Body of pancreas (tissue), 4 donors: ENCODE measurements at regions not wholly inside any gene's neighbourhood (a gene's known extent, or its start where the extent isn't known, plus 50 kb on each side); places are given as distances from the start of the nearest gene placed in this dataset.
A peak's percentile ranks its signal among the peaks of the same experiment; 100 is the strongest.

ENCODE experiments used
- ATAC-seq: fragments of 150-250 bp; one replicate; pipeline ENCODE4 v1.9.1; 2016
- DNase-seq, 4 donors: peaks; one replicate each; pipeline ENCODE4 v3.0.0-alpha.2; 2019
- H3K27ac ChIP-seq, 4 donors: fragments of 200-600 bp; sonication (generic); 1 replicate in 3 of 4; 2 replicates in 1 of 4; pipeline versions ENCODE4 v1.5.1 to v1.6.1; 2016 to 2019; ENCODE audit warnings: mild to moderate bottlenecking in 1 of 4, mixed read lengths in 1 of 4, moderate library complexity in 1 of 4
- H3K27me3 ChIP-seq, 2 donors: fragments of 200-600 bp; sonication (generic); one replicate each; pipeline ENCODE4 v1.6.0; 2016; ENCODE audit warnings: mild to moderate bottlenecking in 1 of 2
- H3K36me3 ChIP-seq, 2 donors: fragments of 200-600 bp; sonication (generic); replicated peaks in 1 of 2; 2 replicates each; pipeline ENCODE4 v1.5.1; 2016; ENCODE audit warnings: low read depth in 2 of 2; ENCODE audit not compliant: insufficient read depth in 1 of 2
- H3K4me1 ChIP-seq: fragments of 200-600 bp; sonication (generic); one replicate; pipeline ENCODE4 v1.6.0; 2016
- H3K4me3 ChIP-seq, 2 donors: fragments of 200-600 bp; sonication (generic); 1 replicate in 1 of 2; 2 replicates in 1 of 2; pipeline ENCODE4 v1.5.1; 2016 to 2019
- H3K9me3 ChIP-seq, 3 donors: fragments of 200-600 bp; sonication (generic); 1 replicate in 2 of 3; 2 replicates in 1 of 3; pipeline ENCODE4 v1.5.1; 2016
- CTCF ChIP-seq, 7 experiments: fragments of 450-650 bp in 4 of 7; fragments of 200-600 bp in 3 of 7; sonication (generic) in 3 of 7; IDR thresholded peaks; one replicate each; pipeline ENCODE4 v1.5.1; 2016 to 2019; ENCODE audit warnings: antibody characterized with exemption in 7 of 7
- POLR2A ChIP-seq, 3 donors: fragments of 450-650 bp; IDR thresholded peaks; one replicate each; pipeline ENCODE4 v1.6.1; 2016; ENCODE audit warnings: antibody characterized with exemption in 3 of 3, mild to moderate bottlenecking in 2 of 3
- WGBS, 2 donors: methylation state at CpG; one replicate each; pipeline ENCODE4 v1.1.5; 2017; 5-methylcytosine and 5-hydroxymethylcytosine counted together
- intact Hi-C: fragments of 100-400 bp; cut with DNase I; formaldehyde crosslinking; loops from one replicate; pipeline ENCODE4 v1.15.1; 2023

DNA sequence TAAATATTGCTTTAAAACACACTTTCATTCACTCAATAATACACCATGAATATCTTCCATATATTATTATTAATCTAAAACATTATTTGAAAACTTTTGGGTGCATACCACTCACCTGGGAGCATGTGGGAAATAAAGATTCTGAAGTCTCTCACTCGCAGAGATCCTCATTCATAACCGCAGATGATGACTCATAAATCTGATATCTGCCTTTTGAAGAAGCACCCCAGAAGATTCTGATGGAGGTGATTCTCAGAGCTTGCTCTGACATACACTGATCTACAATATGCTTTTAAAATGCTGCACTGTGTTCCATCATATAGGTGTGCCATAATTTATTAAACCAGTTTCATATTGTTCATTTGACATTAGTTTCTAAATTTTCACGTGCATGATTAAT, 135.0 kb upstream of the SGK1 start:
- Histone ChIP-seq H3K27ac (no peak overlapping the region), H3K4me3 (no peak overlapping the region), H3K4me1 (peaks cover 50% of the 10 kb centered on the region), H3K36me3 (no peaks in the 10 kb centered on the region), H3K27me3 (no peaks in the 10 kb centered on the region), H3K9me3 (no peaks in the 10 kb centered on the region)
- no peak for TF ChIP-seq CTCF (IDR thresholded peaks at IDR 0.05)
- TF ChIP-seq POLR2A (IDR thresholded peaks at IDR 0.05) = no peak
- intact Hi-C loops = no loop called here
- no peak for ATAC-seq
- WGBS, 2 donors = 71 to 77% methylated on average over 3 of the region's 3 CpGs
- DNase-seq = no peak

GRCh38 chr6:134451529-134451928, 133.6 kb upstream of the SGK1 start:
- TF ChIP-seq POLR2A (IDR thresholded peaks at IDR 0.05) (no peak), CTCF (IDR thresholded peaks at IDR 0.05) (no peak)
- no peaks in the 10 kb centered on the region for H3K9me3 ChIP-seq
- ATAC-seq (no peak), DNase-seq (no peak)
- H3K27ac ChIP-seq = no peak overlapping the region
- H3K4me3 ChIP-seq = no peak overlapping the region
- no peaks in the 10 kb centered on the region for H3K27me3 ChIP-seq
- 75 to 100% methylated on average over 1 of the region's 1 CpG for WGBS, 2 donors
- H3K4me1 ChIP-seq = peaks cover 63% of the 10 kb centered on the region
- intact Hi-C loops = no loop called here
- H3K36me3 ChIP-seq = no peaks in the 10 kb centered on the region

DNA sequence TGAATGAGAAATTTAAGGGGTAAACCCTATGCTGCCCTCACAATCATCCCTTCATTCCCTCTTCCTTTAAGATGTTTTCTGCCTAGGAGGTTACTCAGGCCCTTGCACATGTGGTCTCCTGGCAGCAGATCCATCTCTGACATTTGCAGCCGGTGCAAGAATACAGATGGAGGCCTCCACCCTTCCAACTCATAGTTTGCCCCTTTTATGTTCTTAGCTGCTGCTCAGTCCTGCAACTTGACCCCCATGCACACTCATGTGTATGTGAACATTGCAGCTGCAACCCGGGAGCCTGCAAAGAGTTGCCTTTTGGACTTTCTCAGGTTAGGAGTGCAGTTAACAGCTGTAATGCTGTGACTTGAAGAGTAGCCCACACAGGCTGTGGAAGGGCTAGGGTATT, 131.9 kb upstream of the SGK1 start:
- TF ChIP-seq CTCF (IDR thresholded peaks at IDR 0.05) = no peak
- no peak for TF ChIP-seq POLR2A (IDR thresholded peaks at IDR 0.05)
- Histone ChIP-seq H3K36me3 (no peaks in the 10 kb centered on the region), H3K9me3 (no peaks in the 10 kb centered on the region), H3K27me3 (no peaks in the 10 kb centered on the region), H3K27ac (peak overlapping the region; percentile 27 to 50 (median 42)), H3K4me3 (no peak overlapping the region), H3K4me1 (peaks cover 72% of the 10 kb centered on the region)
- DNase-seq = peak in 3 of 4 donors; percentile 48 to 64 (median 48)
- ATAC-seq = no peak
- intact Hi-C loops = no loop called here
- 27 to 35% methylated on average over 2 of the region's 2 CpGs for WGBS, 2 donors

DNA sequence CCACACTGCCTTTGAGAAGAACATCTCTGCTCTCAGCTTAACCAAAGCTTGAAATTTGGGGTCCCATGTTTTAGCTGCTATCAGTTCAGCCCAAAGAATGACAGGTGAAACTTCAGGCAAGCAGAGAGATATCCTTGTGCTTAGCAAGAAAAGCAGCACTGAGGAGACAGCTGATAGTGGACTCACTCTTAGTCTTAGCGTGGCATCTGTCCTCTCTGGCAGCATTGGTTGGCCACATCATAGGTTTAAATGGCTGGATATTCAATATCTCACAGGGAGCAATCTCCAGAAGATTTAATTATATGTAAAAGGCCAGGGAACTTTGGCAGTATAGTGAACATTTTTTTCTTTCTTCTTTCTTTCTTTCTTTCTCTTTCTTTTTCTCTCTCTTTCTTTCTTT, 131.1 kb upstream of the SGK1 start:
- 65 to 75% methylated on average over 1 of the region's 1 CpG for WGBS, 2 donors
- Histone ChIP-seq H3K27me3 (no peaks in the 10 kb centered on the region), H3K4me3 (no peak overlapping the region), H3K9me3 (no peaks in the 10 kb centered on the region), H3K27ac (peak overlapping the region in 3 of 4 donors; percentile 3 to 51 (median 43)), H3K36me3 (no peaks in the 10 kb centered on the region), H3K4me1 (peaks cover 64% of the 10 kb centered on the region)
- DNase-seq (no peak), ATAC-seq (no peak)
- no peak for TF ChIP-seq CTCF (IDR thresholded peaks at IDR 0.05)
- no peak for TF ChIP-seq POLR2A (IDR thresholded peaks at IDR 0.05)
- intact Hi-C loops = no loop called here

GRCh38 chr6:134447883-134448387, 130.0 kb upstream of the SGK1 start:
- Histone ChIP-seq H3K9me3 (no peaks in the 10 kb centered on the region), H3K36me3 (no peaks in the 10 kb centered on the region), H3K4me3 (no peak overlapping the region), H3K27me3 (no peaks in the 10 kb centered on the region), H3K4me1 (peaks cover 55% of the 10 kb centered on the region), H3K27ac (peak overlapping the region; percentile 12 to 67 (median 54))
- no peak for TF ChIP-seq POLR2A (IDR thresholded peaks at IDR 0.05)
- TF ChIP-seq CTCF (IDR thresholded peaks at IDR 0.05) = no peak
- ATAC-seq = peak; percentile 46
- WGBS, 2 donors = 28 to 39% methylated on average over 3 of the region's 3 CpGs
- intact Hi-C loops = no loop called here
- DNase-seq = peak in 1 of 4 donors; percentile 30
